GM12878 (cell line): ENCODE measurements at regions not wholly inside any gene's neighbourhood (a gene's known extent, or its start where the extent isn't known, plus 50 kb on each side); places are given as distances from the start of the nearest gene placed in this dataset.

Experiments
- ATAC-seq: fragments of 200-7000 bp; cut with Tn5 transposase; 3 replicates; pipeline ENCODE4 v1.9.1; 2020; ENCODE audit warnings: mild to moderate bottlenecking, moderate library complexity
- BruUV-seq: library from RNA; stranded (reverse); fragments of 400-500 nt; replicated peaks from 2 replicates; lab custom pipeline; 2021; lab: Mats Ljungman, UMichigan
- CTCF ChIA-PET: fragments of 300-600 bp; sonication (Branson Sonifier 250); formaldehyde crosslinking; extraction: SDS; loops from one replicate; lab custom pipeline; 2021; ENCODE audit warnings: inconsistent platforms; lab: Yijun Ruan, JAX
- POLR2A ChIA-PET: fragments of 350-600 bp; formaldehyde crosslinking; extraction: SDS; loops from one replicate; lab custom pipeline; 2021; ENCODE audit warnings: inconsistent platforms; lab: Charles Lee
- RAD21 ChIA-PET: fragments of 300-600 bp; sonication (Branson Sonifier 250); formaldehyde crosslinking; loops from one replicate; lab custom pipeline; 2023; ENCODE audit warnings: antibody characterized with exemption; ENCODE audit not compliant: unreplicated experiment; lab: Charles Lee
- SMC1A ChIA-PET: fragments of 300-600 bp; sonication (Branson Sonifier 250); formaldehyde crosslinking; loops from one replicate; lab custom pipeline; 2023; ENCODE audit not compliant: unreplicated experiment, uncharacterized antibody; lab: Charles Lee
- DNase-seq: peaks from one replicate; pipeline ENCODE4 v3.0.0-alpha.2; 2011; ENCODE audit warnings: low read depth, low spot score
- FAIRE-seq: peaks from 3 replicates; lab custom pipeline; 2011; peaks lifted over from hg19 to GRCh38; lab: Jason Lieb, UNC
- H2AFZ ChIP-seq: 2 replicates; pipeline ENCODE4 v1.6.0; 2011; ENCODE audit warnings: low read depth, low read length, control low read depth; ENCODE audit not compliant: control insufficient read depth
- H3K27ac ChIP-seq: 2 replicates; pipeline ENCODE4 v1.5.1; 2011; ENCODE audit warnings: control low read depth; ENCODE audit not compliant: control insufficient read depth, insufficient read depth
- H3K27me3 ChIP-seq, 2 experiments: replicated peaks in 1 of 2; 2 replicates each; pipeline versions ENCODE4 v1.6.0 to v1.6.1; 2011; ENCODE audit warnings: low read length in 1 of 2; ENCODE audit not compliant: control insufficient read depth in 2 of 2, insufficient read depth in 2 of 2
- H3K36me3 ChIP-seq, 2 experiments: 2 replicates each; pipeline ENCODE4 v1.5.1; 2011; ENCODE audit warnings: low read length in 1 of 2; ENCODE audit not compliant: control insufficient read depth in 2 of 2, insufficient read depth in 2 of 2
- H3K4me1 ChIP-seq: 2 replicates; pipeline ENCODE4 v1.6.1; 2011; ENCODE audit warnings: mild to moderate bottlenecking, low read length, moderate library complexity, mixed read lengths; ENCODE audit not compliant: control insufficient read depth, insufficient read depth
- H3K4me2 ChIP-seq: 2 replicates; pipeline ENCODE4 v1.6.0; 2011; ENCODE audit warnings: control low read depth; ENCODE audit not compliant: control insufficient read depth, insufficient read depth
- H3K4me3 ChIP-seq: fragments of 200-600 bp; sonication (generic); 2 replicates; pipeline ENCODE4 v1.5.1; 2016
- H3K79me2 ChIP-seq: 2 replicates; pipeline ENCODE4 v1.6.0; 2011; ENCODE audit warnings: low read length; ENCODE audit not compliant: control insufficient read depth, insufficient read depth
- H3K9ac ChIP-seq: 2 replicates; pipeline ENCODE4 v1.8.0; 2011; ENCODE audit warnings: low read length, control low read depth, mixed read lengths; ENCODE audit not compliant: control insufficient read depth, insufficient read depth
- H3K9me3 ChIP-seq: replicated peaks from 3 replicates; pipeline ENCODE4 v1.5.1; 2011; ENCODE audit warnings: mild to moderate bottlenecking, low read length; ENCODE audit not compliant: control insufficient read depth, insufficient read depth
- H4K20me1 ChIP-seq: 2 replicates; pipeline ENCODE4 v1.6.0; 2011; ENCODE audit not compliant: control insufficient read depth, insufficient read depth
- BCL3 ChIP-seq: IDR thresholded peaks from 2 replicates; pipeline ENCODE4 v1.6.1; 2011; ENCODE audit warnings: borderline replicate concordance, low read depth, mild to moderate bottlenecking, moderate library complexity, low read length; ENCODE audit not compliant: insufficient read depth, poor library complexity, severe bottlenecking
- EP300 ChIP-seq, 2 experiments: fragments of 150-350 bp in 1 of 2; IDR thresholded peaks; 2 replicates each; pipeline ENCODE4 v1.6.1; 2011 to 2012; ENCODE audit warnings: low read depth in 2 of 2, low read length in 2 of 2, borderline replicate concordance in 1 of 2, improper control_type of control experiment in 1 of 2, inconsistent platforms in 1 of 2; ENCODE audit not compliant: control insufficient read depth in 1 of 2
- GABPA ChIP-seq: IDR thresholded peaks from 2 replicates; pipeline ENCODE4 v1.6.1; 2014; ENCODE audit warnings: antibody characterized with exemption, low read depth, mild to moderate bottlenecking, inconsistent platforms
- HDAC2 ChIP-seq: fragments of 200-600 bp; sonication (generic); IDR thresholded peaks from 2 replicates; pipeline ENCODE4 v1.6.1; 2017
- KDM1A ChIP-seq: fragments of 200-600 bp; sonication (generic); IDR thresholded peaks from 2 replicates; pipeline ENCODE4 v1.6.1; 2016; ENCODE audit warnings: borderline replicate concordance
- MEF2A ChIP-seq: IDR thresholded peaks from 2 replicates; pipeline ENCODE4 v1.6.1; 2011; ENCODE audit warnings: low read depth, mild to moderate bottlenecking, low read length, moderate library complexity; ENCODE audit not compliant: insufficient read depth
- NKRF ChIP-seq: fragments of 450-650 bp; conservative IDR thresholded peaks from 2 replicates; pipeline ENCODE4 v1.6.1; 2017; ENCODE audit warnings: mild to moderate bottlenecking, moderate library complexity
- NR2C1 ChIP-seq: fragments of 450-650 bp; IDR thresholded peaks from 2 replicates; pipeline ENCODE4 v1.6.1; 2017; ENCODE audit warnings: antibody characterized with exemption, mild to moderate bottlenecking, moderate library complexity
- NR2C2 ChIP-seq: IDR thresholded peaks from 2 replicates; pipeline ENCODE4 v1.6.1; 2011; ENCODE audit warnings: borderline replicate concordance, low read depth; ENCODE audit not compliant: control insufficient read depth, insufficient read length
- PAX5 ChIP-seq: IDR thresholded peaks from 2 replicates; pipeline ENCODE4 v1.6.1; 2011; ENCODE audit warnings: low read depth, low read length, borderline replicate concordance
- RAD51 ChIP-seq: fragments of 450-650 bp; IDR thresholded peaks from 2 replicates; pipeline ENCODE4 v1.6.1; 2016; ENCODE audit warnings: moderate library complexity, mild to moderate bottlenecking, inconsistent platforms
- RB1 ChIP-seq: fragments of 450-650 bp; formaldehyde crosslinking; IDR thresholded peaks from 2 replicates; pipeline ENCODE4 v1.6.1; 2017; ENCODE audit warnings: mild to moderate bottlenecking, borderline replicate concordance
- SIX5 ChIP-seq: IDR thresholded peaks from 2 replicates; pipeline ENCODE4 v1.6.1; 2011; ENCODE audit warnings: mild to moderate bottlenecking, low read depth, low read length, moderate library complexity; ENCODE audit not compliant: severe bottlenecking
- SKIL ChIP-seq: fragments of 450-650 bp; IDR thresholded peaks from 2 replicates; pipeline ENCODE4 v1.6.1; 2017; ENCODE audit warnings: mild to moderate bottlenecking, low read depth, inconsistent platforms; ENCODE audit not compliant: poor library complexity, severe bottlenecking
- SMAD1 ChIP-seq: fragments of 450-650 bp; IDR thresholded peaks from 2 replicates; pipeline ENCODE4 v1.6.1; 2018; ENCODE audit warnings: mild to moderate bottlenecking, low read depth; ENCODE audit not compliant: partially characterized antibody
- WRNIP1 ChIP-seq: IDR thresholded peaks from 2 replicates; pipeline ENCODE4 v1.6.1; 2011; ENCODE audit warnings: low read depth, low read length, improper control_type of control experiment, borderline replicate concordance
- ZNF207 ChIP-seq: fragments of 450-650 bp; IDR thresholded peaks from 2 replicates; pipeline ENCODE4 v1.6.1; 2014; ENCODE audit warnings: antibody characterized with exemption, mild to moderate bottlenecking, borderline replicate concordance
- ZNF24 ChIP-seq: fragments of 450-650 bp; IDR thresholded peaks from 2 replicates; pipeline ENCODE4 v1.6.1; 2017; ENCODE audit warnings: antibody characterized with exemption, mild to moderate bottlenecking
- WGBS: methylation state at CpG from one replicate; pipeline ENCODE4 v1.1.6; 2016; ENCODE audit warnings: low lambda C conversion rate; ENCODE audit not compliant: insufficient replicate concordance, insufficient coverage; ENCODE audit errors: missing lambda C conversion rate; 5-methylcytosine and 5-hydroxymethylcytosine counted together
- in situ Hi-C: fragments of 300-500 bp; cut with MboI; formaldehyde crosslinking; loops from 9 replicates; pipeline ENCODE4 v1.14.3; 2018; ENCODE audit warnings: mixed read lengths
- intact Hi-C: fragments of 100-400 bp; cut with micrococcal nuclease; formaldehyde crosslinking; loops from one replicate; pipeline ENCODE4 v1.14.2; 2022; ENCODE audit not compliant: unreplicated experiment

DNA sequence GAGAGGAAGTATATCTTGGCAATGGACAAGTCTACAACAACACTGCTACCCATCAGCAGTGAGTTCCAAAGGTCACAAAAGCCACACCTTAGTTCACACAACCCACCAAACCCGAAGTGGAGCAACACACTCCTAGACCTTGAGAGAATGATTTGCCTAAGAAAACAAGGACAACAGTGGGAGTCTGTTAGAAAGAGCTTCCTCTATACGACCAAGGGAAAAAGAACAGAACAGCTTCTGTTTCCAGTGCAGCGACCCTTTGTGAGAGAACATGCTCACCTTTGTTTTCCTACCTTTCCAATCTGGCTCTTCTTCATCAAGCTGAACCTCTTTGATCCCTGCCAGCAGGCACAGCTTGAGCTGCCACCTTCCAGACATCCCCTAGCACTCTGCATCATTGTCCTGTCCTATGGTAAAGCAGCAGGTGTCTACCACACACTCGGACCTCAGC, 56.7 kb upstream of the PALMD start:
- BruUV-seq: no TSS peak
- TF ChIP-seq ZNF24: no peak
- no peak for TF ChIP-seq PAX5
- no peak for TF ChIP-seq SIX5
- no peak for TF ChIP-seq KDM1A
- TF ChIP-seq RAD51: no peak
- no peak for TF ChIP-seq WRNIP1
- no peak for TF ChIP-seq NR2C2
- TF ChIP-seq SKIL: no peak
- TF ChIP-seq RB1: no peak
- TF ChIP-seq ZNF207: no peak
- no peak for TF ChIP-seq BCL3
- TF ChIP-seq MEF2A: no peak
- no peak for TF ChIP-seq EP300 (IDR thresholded peaks at IDR 0.05; ENCODE audit: borderline replicate concordance in 1 of 2, control insufficient read depth in 1 of 2, low read depth in 2 of 2, low read length in 2 of 2)
- no peak for TF ChIP-seq SMAD1
- TF ChIP-seq NKRF: no peak
- no peak for TF ChIP-seq GABPA
- TF ChIP-seq NR2C1: no peak
- no peak for TF ChIP-seq HDAC2

More for the DNA sequence above, 56.7 kb upstream of the PALMD start:
- FAIRE-seq (no peak), ATAC-seq (no peak), DNase-seq (no peak)
- H3K4me2 ChIP-seq: no peak overlapping the region
- ChIA-PET CTCF (interaction anchor here (0.6 kb wide), 1 partner anchor 571 kb away, joined by 4 read pairs; no protein-coding TSS in a partner anchor), SMC1A (interaction anchor here (1.1 kb wide), 1 partner anchor 36 kb away, joined by 3 read pairs; no protein-coding TSS in a partner anchor), POLR2A (no interaction called here), RAD21 (no interaction called here)
- peaks cover 1 to 3% of the 10 kb centered on the region in 2 experiments; a peak in 2 of 4 replicates for H3K27me3 ChIP-seq
- intact Hi-C loops: no loop called here
- H3K4me3 ChIP-seq: no peak overlapping the region
- H3K79me2 ChIP-seq: no peaks in the 10 kb centered on the region
- no peak overlapping the region for H3K9ac ChIP-seq
- H2AFZ ChIP-seq: no peak overlapping the region
- H3K36me3 ChIP-seq: no peaks in the 10 kb centered on the region
- no peaks in the 10 kb centered on the region for H3K9me3 ChIP-seq
- H3K27ac ChIP-seq: no peak overlapping the region
- H4K20me1 ChIP-seq: no peaks in the 10 kb centered on the region
- no peaks in the 10 kb centered on the region for H3K4me1 ChIP-seq
- WGBS: 2% methylated on average over 4 of the region's 4 CpGs
- in situ Hi-C loops: no loop called here
